HEK293 (cell line): ENCODE measurements at regions not wholly inside any gene's neighbourhood (a gene's known extent, or its start where the extent isn't known, plus 50 kb on each side); places are given as distances from the start of the nearest gene placed in this dataset.
"Not testable (repeated sequence)": the region's sequence is repeated elsewhere in the genome, so short reads cannot be mapped to it uniquely, and the experiment has no call there.

Experiments
- CTCF ChIA-PET: fragments of 350-600 bp; formaldehyde crosslinking; extraction: SDS; loops from one replicate; lab custom pipeline; 2021; ENCODE audit warnings: antibody characterized with exemption; lab: Yijun Ruan, JAX
- POLR2A ChIA-PET: fragments of 300-600 bp; formaldehyde crosslinking; extraction: SDS; loops from one replicate; lab custom pipeline; 2020; ENCODE audit warnings: antibody characterized with exemption, inconsistent platforms; lab: Yijun Ruan, JAX
- H3K27ac ChIP-seq: fragments of 200-500 bp; sonication (Bioruptor generic); 2 replicates; pipeline ENCODE4 v1.5.1; 2014; ENCODE audit warnings: low read depth, low read length, control low read depth, inconsistent platforms; ENCODE audit errors: extremely low read depth
- H3K36me3 ChIP-seq, 2 experiments: fragments of 200-500 bp in 1 of 2; sonication (Bioruptor generic) in 1 of 2; 1 replicate in 1 of 2; 2 replicates in 1 of 2; pipeline ENCODE4 v1.5.1; 2014 to 2017; ENCODE audit warnings: inconsistent platforms in 2 of 2, low read length in 2 of 2; ENCODE audit not compliant: control insufficient read depth in 2 of 2, insufficient read depth in 1 of 2
- H3K4me1 ChIP-seq: fragments of 200-500 bp; sonication (Bioruptor generic); 2 replicates; pipeline ENCODE4 v1.5.1; 2014; ENCODE audit warnings: mild to moderate bottlenecking, low read length, inconsistent platforms; ENCODE audit not compliant: control insufficient read depth, insufficient read depth
- H3K4me3 ChIP-seq: 2 replicates; pipeline ENCODE4 v1.5.1; 2011; ENCODE audit warnings: low read depth, mild to moderate bottlenecking, control low read depth, low read length, moderate library complexity
- H3K9me3 ChIP-seq: fragments of 200-500 bp; sonication (Bioruptor generic); 2 replicates; pipeline ENCODE4 v1.5.1; 2014; ENCODE audit warnings: low read depth, low read length, inconsistent platforms; ENCODE audit not compliant: control insufficient read depth, insufficient read depth
- HOXA7 ChIP-seq: sonication (generic); formaldehyde crosslinking; IDR thresholded peaks from 2 replicates; pipeline ENCODE4 v1.8.1; 2022; ENCODE audit warnings: missing genetic modification reagents, borderline replicate concordance
- IKZF3 ChIP-seq: fragments of 450-650 bp; IDR thresholded peaks from 2 replicates; pipeline ENCODE4 v1.5.0; 2018; ENCODE audit warnings: missing biosample characterization, mild to moderate bottlenecking, missing genetic modification characterization, moderate library complexity
- MEIS1 ChIP-seq: sonication (generic); formaldehyde crosslinking; IDR thresholded peaks from 2 replicates; pipeline ENCODE4 v1.8.1; 2022; ENCODE audit warnings: missing genetic modification reagents, mild to moderate bottlenecking, borderline replicate concordance
- PRDM1 ChIP-seq: fragments of 450-650 bp; formaldehyde crosslinking; IDR thresholded peaks from 2 replicates; pipeline ENCODE4; 2016; ENCODE audit warnings: missing biosample characterization, missing genetic modification characterization
- SP3 ChIP-seq: fragments of 450-650 bp; formaldehyde crosslinking; IDR thresholded peaks from 2 replicates; pipeline ENCODE4 v1.5.1; 2016; ENCODE audit warnings: missing biosample characterization, missing genetic modification characterization
- YY1 ChIP-seq: fragments of 450-650 bp; formaldehyde crosslinking; IDR thresholded peaks from 2 replicates; pipeline ENCODE4 v1.5.1; 2018; ENCODE audit warnings: missing biosample characterization, missing genetic modification characterization
- ZFP37 ChIP-seq: fragments of 450-650 bp; formaldehyde crosslinking; IDR thresholded peaks from 2 replicates; pipeline ENCODE4 v1.5.1; 2016; ENCODE audit warnings: missing biosample characterization, missing genetic modification characterization
- ZFP41 ChIP-seq: fragments of 450-650 bp; formaldehyde crosslinking; IDR thresholded peaks from 2 replicates; pipeline ENCODE4 v1.5.1; 2016; ENCODE audit warnings: missing biosample characterization, missing genetic modification characterization, borderline replicate concordance
- ZNF121 ChIP-seq: fragments of 450-650 bp; formaldehyde crosslinking; IDR thresholded peaks from 2 replicates; pipeline ENCODE4 v1.5.1; 2016; ENCODE audit warnings: missing biosample characterization, missing genetic modification characterization
- ZNF132 ChIP-seq: fragments of 450-650 bp; formaldehyde crosslinking; IDR thresholded peaks from 2 replicates; pipeline ENCODE4 v1.5.1; 2017; ENCODE audit warnings: missing biosample characterization, missing genetic modification characterization, borderline replicate concordance
- ZNF157 ChIP-seq: fragments of 450-650 bp; formaldehyde crosslinking; IDR thresholded peaks from 2 replicates; pipeline ENCODE4 v1.5.1; 2016; ENCODE audit warnings: missing biosample characterization, missing genetic modification characterization
- ZNF394 ChIP-seq: fragments of 450-650 bp; formaldehyde crosslinking; IDR thresholded peaks from 2 replicates; pipeline ENCODE4 v1.5.1; 2016; ENCODE audit warnings: missing biosample characterization, missing genetic modification characterization, mild to moderate bottlenecking, moderate library complexity, borderline replicate concordance
- ZNF423 ChIP-seq: fragments of 450-650 bp; formaldehyde crosslinking; IDR thresholded peaks from 2 replicates; pipeline ENCODE4 v1.5.1; 2016; ENCODE audit warnings: missing biosample characterization, missing genetic modification characterization
- ZNF510 ChIP-seq: fragments of 450-650 bp; formaldehyde crosslinking; IDR thresholded peaks from 2 replicates; pipeline ENCODE4 v1.5.1; 2018; ENCODE audit warnings: mild to moderate bottlenecking, missing genetic modification characterization, missing biosample characterization; ENCODE audit not compliant: insufficient replicate concordance
- ZNF518A ChIP-seq: fragments of 450-650 bp; formaldehyde crosslinking; conservative IDR thresholded peaks from 2 replicates; pipeline ENCODE4 v1.5.1; 2016; ENCODE audit warnings: low read depth, missing biosample characterization, missing genetic modification characterization
- ZNF76 ChIP-seq: fragments of 450-650 bp; formaldehyde crosslinking; IDR thresholded peaks from 2 replicates; pipeline ENCODE4; 2016; ENCODE audit warnings: low read depth, missing biosample characterization, missing genetic modification characterization, borderline replicate concordance
- ZNF830 ChIP-seq: fragments of 450-650 bp; IDR thresholded peaks from 2 replicates; pipeline ENCODE4 v1.5.0; 2018; ENCODE audit warnings: missing biosample characterization, missing genetic modification characterization, low read depth, mild to moderate bottlenecking, moderate library complexity
- TF ChIP-seq, protein P1 (sequence below): fragments of 450-650 bp; formaldehyde crosslinking; IDR thresholded peaks from 2 replicates; pipeline ENCODE4 v1.5.1; 2016; ENCODE audit warnings: missing biosample characterization, missing genetic modification characterization

- CTCF ChIA-PET, result no interaction called here
- POLR2A ChIA-PET, result no interaction called here
- no peak overlapping the region for H3K4me3 ChIP-seq
- TF ChIP-seq ZNF830 (no peak), PRDM1 (tag by site-specific recombination) (no peak), ZNF510 (no peak), SP3 (no peak)
- no peaks in the 10 kb centered on the region for H3K36me3 ChIP-seq
- H3K9me3 ChIP-seq, result no peaks in the 10 kb centered on the region
- no peaks in the 10 kb centered on the region for H3K4me1 ChIP-seq
- H3K27ac ChIP-seq, result no peak overlapping the region
Measured at GRCh38 chr12:72179841-72180240, 92.3 kb upstream of the TRHDE start.

DNA sequence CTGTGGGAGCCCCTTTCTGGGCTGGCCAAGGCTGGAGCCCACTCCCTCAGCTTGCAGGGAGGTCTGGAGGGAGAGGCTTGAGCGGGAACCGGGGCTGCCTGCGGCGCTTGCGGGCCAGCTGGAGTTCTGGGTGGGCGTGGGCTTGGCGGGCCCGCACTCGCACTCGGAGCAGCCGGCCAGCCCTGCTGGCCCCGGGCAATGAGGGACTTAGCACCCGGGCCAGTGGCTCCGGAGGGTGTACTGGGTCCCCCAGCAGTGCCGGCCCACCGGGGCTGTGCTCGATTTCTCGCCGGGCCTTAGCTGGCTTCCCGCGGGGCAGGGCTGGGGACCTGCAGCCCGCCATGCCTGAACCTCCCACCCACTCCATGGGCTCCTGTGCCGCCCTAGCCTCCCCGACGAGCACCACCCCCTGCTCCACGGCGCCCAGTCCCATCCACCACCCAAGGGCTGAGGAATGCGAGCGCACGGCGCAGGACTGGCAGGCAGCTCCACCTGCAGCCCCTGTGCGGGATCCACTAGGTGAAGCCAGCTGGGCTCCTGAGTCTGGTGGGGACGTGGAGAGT, 87.1 kb upstream of the TRHDE start:
- H3K4me1 ChIP-seq, CTCF ChIA-PET, H3K27ac ChIP-seq, POLR2A ChIA-PET, H3K9me3 ChIP-seq, H3K36me3 ChIP-seq, H3K4me3 ChIP-seq: not testable (repeated sequence)

GRCh38 chr12:72189266-72189665, 82.9 kb upstream of the TRHDE start:
- H3K4me3 ChIP-seq, result no peak overlapping the region
- no peak overlapping the region for H3K27ac ChIP-seq
- no peaks in the 10 kb centered on the region for H3K36me3 ChIP-seq
- H3K9me3 ChIP-seq, result no peaks in the 10 kb centered on the region
- no peaks in the 10 kb centered on the region for H3K4me1 ChIP-seq
- ChIA-PET POLR2A (no interaction called here), CTCF (no interaction called here)
- TF ChIP-seq ZNF121 (tag by site-specific recombination) (no peak), HOXA7 (no peak), MEIS1 (CRISPR knock-in tag) (no peak), PRDM1 (tag by site-specific recombination) (no peak), YY1 (no peak), IKZF3 (no peak), ZNF157 (no peak), ZNF76 (no peak), ZFP37 (tag by site-specific recombination) (no peak), ZNF132 (no peak), ZFP41 (tag by site-specific recombination) (no peak), ZNF423 (tag by site-specific recombination) (no peak), ZNF518A (tag by site-specific recombination) (no peak), ZNF394 (tag by site-specific recombination) (no peak)
- TF ChIP-seq, protein P1, sequence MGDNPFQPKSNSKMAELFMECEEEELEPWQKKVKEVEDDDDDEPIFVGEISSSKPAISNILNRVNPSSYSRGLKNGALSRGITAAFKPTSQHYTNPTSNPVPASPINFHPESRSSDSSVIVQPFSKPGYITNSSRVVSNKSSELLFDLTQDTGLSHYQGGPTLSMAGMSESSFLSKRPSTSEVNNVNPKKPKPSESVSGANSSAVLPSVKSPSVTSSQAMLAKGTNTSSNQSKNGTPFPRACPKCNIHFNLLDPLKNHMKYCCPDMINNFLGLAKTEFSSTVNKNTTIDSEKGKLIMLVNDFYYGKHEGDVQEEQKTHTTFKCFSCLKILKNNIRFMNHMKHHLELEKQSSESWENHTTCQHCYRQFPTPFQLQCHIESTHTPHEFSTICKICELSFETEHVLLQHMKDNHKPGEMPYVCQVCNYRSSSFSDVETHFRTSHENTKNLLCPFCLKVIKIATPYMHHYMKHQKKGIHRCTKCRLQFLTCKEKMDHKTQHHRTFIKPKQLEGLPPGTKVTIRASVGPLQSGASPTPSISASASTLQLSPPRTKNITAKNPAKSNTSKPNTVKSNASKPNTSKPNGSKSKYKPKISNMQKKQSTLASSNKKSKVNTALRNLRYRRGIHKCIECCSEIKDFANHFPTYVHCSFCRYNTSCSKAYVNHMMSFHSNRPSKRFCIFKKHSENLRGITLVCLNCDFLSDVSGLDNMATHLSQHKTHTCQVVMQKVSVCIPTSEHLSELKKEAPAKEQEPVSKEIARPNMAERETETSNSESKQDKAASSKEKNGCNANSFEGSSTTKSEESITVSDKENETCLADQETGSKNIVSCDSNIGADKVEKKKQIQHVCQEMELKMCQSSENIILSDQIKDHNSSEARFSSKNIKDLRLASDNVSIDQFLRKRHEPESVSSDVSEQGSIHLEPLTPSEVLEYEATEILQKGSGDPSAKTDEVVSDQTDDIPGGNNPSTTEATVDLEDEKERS (tag by site-specific recombination), result no peak
- TF ChIP-seq, all 188 proteins: peak for 0
